ENCODE measurements at regions not wholly inside any gene's neighbourhood (a gene's known extent, or its start where the extent isn't known, plus 50 kb on each side); places are given as distances from the start of the nearest gene placed in this dataset.

- TF ChIP-seq ATF2 (IDR thresholded peaks at IDR 0.05; ENCODE audit: low read length) (no peak), SP4 (IDR thresholded peaks at IDR 0.05; ENCODE audit: low read length) (no peak), HDAC2 (IDR thresholded peaks at IDR 0.05; ENCODE audit: borderline replicate concordance in 1 of 2, low read depth in 2 of 2, low read length in 2 of 2) (no peak), CREB1 (IDR thresholded peaks at IDR 0.05) (no peak), CHD7 (IDR thresholded peaks at IDR 0.05; ENCODE audit: insufficient replicate concordance, low read length) (no peak)
- TF ChIP-seq, protein P1, sequence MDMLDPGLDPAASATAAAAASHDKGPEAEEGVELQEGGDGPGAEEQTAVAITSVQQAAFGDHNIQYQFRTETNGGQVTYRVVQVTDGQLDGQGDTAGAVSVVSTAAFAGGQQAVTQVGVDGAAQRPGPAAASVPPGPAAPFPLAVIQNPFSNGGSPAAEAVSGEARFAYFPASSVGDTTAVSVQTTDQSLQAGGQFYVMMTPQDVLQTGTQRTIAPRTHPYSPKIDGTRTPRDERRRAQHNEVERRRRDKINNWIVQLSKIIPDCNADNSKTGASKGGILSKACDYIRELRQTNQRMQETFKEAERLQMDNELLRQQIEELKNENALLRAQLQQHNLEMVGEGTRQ (IDR thresholded peaks at IDR 0.05; ENCODE audit: low read length), result no peak
Measured at GRCh38 chr13:105904034-105904742, 631.3 kb downstream of the EFNB2 start (continued).
